HFFc6 (cell line): ENCODE measurements at regions not wholly inside any gene's neighbourhood (a gene's known extent, or its start where the extent isn't known, plus 50 kb on each side); places are given as distances from the start of the nearest gene placed in this dataset.

Experiments used
- DNase-seq: peaks from one replicate; pipeline ENCODE4 v3.0.0-alpha.2; 2018
- H3K27ac Mint-ChIP-seq: 2 replicates; pipeline ENCODE4 v1.8.0; 2020; ENCODE audit warnings: mild to moderate bottlenecking, mixed read lengths
- H3K27me3 Mint-ChIP-seq: 2 replicates; pipeline ENCODE4 v1.8.0; 2021; ENCODE audit warnings: mild to moderate bottlenecking, moderate library complexity, mixed read lengths; ENCODE audit not compliant: insufficient read depth
- H3K36me3 Mint-ChIP-seq: 2 replicates; pipeline ENCODE4 v1.8.0; 2021; ENCODE audit warnings: low read depth, mixed read lengths
- H3K4me1 Mint-ChIP-seq: 2 replicates; pipeline ENCODE4 v1.8.0; 2020; ENCODE audit warnings: low read depth, mixed read lengths
- H3K4me3 Mint-ChIP-seq: 2 replicates; pipeline ENCODE4 v1.8.0; 2020; ENCODE audit warnings: mild to moderate bottlenecking, moderate library complexity, mixed read lengths
- H3K9me3 Mint-ChIP-seq: 2 replicates; pipeline ENCODE4 v1.8.0; 2020; ENCODE audit warnings: mild to moderate bottlenecking, mixed read lengths
- TF ChIP-seq, protein P1 (sequence below): fragments of 200-600 bp; sonication (generic); IDR thresholded peaks from 2 replicates; pipeline ENCODE4 v1.5.0; 2021; ENCODE audit warnings: antibody characterized with exemption, mild to moderate bottlenecking

DNA sequence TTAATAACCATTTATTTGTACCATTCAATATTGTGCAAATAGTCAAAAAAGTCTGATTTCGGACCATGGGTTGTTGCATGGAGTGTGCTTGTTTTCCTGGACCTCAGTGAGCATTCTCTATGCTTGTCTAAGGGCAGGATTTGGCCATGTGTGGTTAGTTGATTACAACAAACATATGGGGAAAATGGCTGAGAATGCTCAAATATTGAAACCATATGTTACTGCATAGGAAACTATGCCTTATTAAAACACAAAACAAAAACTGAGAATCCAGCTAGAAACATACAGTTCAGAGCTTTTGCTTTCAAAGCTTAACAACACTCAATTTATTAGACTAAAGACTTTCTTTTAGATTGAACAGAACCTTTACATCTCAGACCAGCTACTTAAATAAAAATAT, 928.3 kb downstream of the NR2F1-AS1 start:
- H3K36me3 Mint-ChIP-seq, result no peaks in the 10 kb centered on the region
- no peaks in the 10 kb centered on the region for H3K9me3 Mint-ChIP-seq
- peaks cover 8% of the 10 kb centered on the region; the same call in 1 of the 2 replicates for H3K4me1 Mint-ChIP-seq
- DNase-seq, result no peak
- H3K27ac Mint-ChIP-seq, result no peak overlapping the region
- H3K27me3 Mint-ChIP-seq, result no peaks in the 10 kb centered on the region
- TF ChIP-seq, protein P1, sequence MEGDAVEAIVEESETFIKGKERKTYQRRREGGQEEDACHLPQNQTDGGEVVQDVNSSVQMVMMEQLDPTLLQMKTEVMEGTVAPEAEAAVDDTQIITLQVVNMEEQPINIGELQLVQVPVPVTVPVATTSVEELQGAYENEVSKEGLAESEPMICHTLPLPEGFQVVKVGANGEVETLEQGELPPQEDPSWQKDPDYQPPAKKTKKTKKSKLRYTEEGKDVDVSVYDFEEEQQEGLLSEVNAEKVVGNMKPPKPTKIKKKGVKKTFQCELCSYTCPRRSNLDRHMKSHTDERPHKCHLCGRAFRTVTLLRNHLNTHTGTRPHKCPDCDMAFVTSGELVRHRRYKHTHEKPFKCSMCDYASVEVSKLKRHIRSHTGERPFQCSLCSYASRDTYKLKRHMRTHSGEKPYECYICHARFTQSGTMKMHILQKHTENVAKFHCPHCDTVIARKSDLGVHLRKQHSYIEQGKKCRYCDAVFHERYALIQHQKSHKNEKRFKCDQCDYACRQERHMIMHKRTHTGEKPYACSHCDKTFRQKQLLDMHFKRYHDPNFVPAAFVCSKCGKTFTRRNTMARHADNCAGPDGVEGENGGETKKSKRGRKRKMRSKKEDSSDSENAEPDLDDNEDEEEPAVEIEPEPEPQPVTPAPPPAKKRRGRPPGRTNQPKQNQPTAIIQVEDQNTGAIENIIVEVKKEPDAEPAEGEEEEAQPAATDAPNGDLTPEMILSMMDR, result no peak
- no peak overlapping the region for H3K4me3 Mint-ChIP-seq

DNA sequence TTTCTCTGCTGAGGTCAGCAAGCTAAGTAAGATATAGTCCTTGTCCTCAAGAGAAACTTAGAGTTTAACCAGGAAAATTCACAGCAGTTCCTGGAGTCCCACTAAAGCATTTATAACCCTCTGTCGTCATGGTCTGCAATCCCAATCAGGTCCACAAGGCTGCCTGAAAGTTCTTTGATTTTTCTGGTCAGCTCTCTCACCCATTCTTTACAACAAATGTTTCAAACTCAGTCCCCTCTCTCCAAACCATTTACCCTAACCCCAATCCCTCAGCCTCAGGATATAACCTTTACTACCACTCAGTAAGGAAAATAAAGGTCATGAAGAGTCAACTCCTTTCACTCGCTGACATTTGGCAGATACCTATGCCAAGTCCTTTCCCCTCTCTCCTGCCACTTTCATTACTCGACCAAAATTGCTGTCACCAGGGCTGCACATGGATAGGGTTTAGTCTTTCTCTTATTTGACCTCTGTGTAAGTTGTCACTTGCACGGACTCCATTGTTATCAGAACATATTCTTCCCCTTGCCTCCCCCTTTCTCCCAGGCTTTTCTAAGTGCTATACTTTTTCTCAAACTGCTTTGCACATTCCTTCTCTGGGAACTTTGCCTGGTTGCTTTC, 936.6 kb downstream of the NR2F1-AS1 start:
- Mint-ChIP-seq H3K27ac (no peak overlapping the region), H3K4me3 (no peak overlapping the region), H3K4me1 (peaks cover 24% of the 10 kb centered on the region), H3K9me3 (no peaks in the 10 kb centered on the region), H3K27me3 (no peaks in the 10 kb centered on the region; the same call in 1 of the 2 replicates), H3K36me3 (no peaks in the 10 kb centered on the region)
- TF ChIP-seq, protein P1, result peak; percentile 25; the same call in 1 of the 2 replicates
- DNase-seq, result no peak

DNA sequence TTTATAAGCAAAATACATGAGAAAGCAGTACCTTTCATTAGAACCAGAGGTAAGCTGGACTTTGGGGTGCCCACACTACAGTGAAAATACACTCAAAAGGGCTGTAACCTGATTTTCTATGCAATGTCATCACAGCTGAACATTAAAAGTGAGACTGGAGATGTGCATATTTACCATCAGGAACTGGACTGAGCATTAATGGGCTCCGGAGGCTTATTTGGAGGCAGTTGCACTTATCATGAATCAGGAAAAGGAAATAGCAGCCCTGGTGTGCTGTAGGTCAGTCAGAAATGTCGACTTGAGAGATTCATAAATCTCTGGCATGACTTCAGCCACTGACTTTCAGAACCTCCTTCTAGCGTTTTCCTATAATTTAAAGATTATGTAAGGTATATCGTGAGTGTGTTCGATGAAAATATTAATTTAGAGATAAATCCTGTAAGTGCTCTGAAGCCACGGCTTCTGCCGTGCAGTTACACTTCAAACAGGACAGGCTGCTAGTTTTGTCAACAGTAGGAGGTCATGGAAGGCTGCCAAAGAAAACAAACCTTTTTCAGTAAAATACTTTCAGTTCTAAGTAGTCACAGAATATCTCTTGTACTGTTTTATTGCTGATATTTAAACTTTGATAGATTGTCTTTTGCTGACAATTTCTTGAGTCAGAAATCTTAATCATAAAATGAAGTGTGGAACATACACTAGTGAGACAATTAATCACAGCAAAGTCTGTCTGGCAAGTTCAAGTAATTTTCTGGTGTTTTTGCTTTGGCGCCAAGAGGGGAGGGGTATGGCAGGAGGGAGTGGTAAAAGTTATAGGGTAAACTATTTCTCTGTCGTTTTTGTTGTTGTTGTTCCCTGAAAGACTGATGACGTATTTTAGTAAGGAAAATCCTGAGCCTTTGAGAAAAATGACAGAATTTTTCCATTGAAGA, 939.7 kb downstream of the NR2F1-AS1 start:
- H3K9me3 Mint-ChIP-seq, result no peaks in the 10 kb centered on the region
- TF ChIP-seq, protein P1, result no peak
- H3K27ac Mint-ChIP-seq, result peak overlapping the region; percentile 32

DNA sequence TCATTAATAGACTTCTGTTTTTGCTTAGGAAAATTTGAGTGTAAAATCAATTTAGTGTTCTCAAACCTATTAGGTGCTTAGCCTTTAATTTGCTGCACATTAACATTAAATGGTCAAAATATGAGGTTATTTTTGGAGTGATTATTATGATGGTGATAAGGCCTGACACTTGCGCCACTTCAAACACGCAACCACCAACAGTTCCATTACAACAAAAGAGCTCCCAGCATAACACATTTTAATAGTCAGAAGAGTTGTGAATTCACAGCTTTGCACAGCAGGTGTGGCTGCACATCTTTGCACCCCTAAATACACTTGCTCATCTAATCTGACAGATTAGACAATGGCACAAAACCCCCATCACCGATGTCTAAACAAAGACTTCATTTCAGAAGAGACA, 940.7 kb downstream of the NR2F1-AS1 start:
- DNase-seq, result no peak
- TF ChIP-seq, protein P1, result no peak
- Mint-ChIP-seq H3K9me3 (no peaks in the 10 kb centered on the region), H3K4me3 (no peak overlapping the region), H3K36me3 (no peaks in the 10 kb centered on the region), H3K27me3 (no peaks in the 10 kb centered on the region), H3K4me1 (peaks cover 24% of the 10 kb centered on the region), H3K27ac (no peak overlapping the region)

More for the DNA sequence above, 939.7 kb downstream of the NR2F1-AS1 start:
- Mint-ChIP-seq H3K36me3 (no peaks in the 10 kb centered on the region), H3K4me1 (peaks cover 24% of the 10 kb centered on the region), H3K27me3 (no peaks in the 10 kb centered on the region; the same call in 1 of the 2 replicates), H3K4me3 (peak overlapping the region; percentile 79)
- DNase-seq, result peak; percentile 33

DNA sequence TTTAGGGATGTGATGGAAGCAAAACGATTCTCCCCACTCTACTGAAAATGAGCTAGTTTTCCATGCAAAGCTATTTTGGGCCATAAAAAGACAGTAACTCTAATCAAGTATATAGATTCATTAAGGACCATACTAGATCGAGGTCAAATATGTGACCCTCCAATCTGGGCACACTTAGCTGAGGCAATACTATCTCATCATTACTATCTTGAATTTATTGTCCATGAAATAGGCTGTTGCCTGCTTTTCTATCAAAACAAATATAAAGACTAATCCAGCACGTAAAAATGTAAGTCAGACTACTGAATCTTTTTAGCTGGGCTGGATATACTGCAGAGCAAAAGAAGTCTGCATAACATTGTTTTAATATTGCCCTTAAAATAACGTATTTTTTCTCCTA, 943.1 kb downstream of the NR2F1-AS1 start:
- no peak for DNase-seq
- no peaks in the 10 kb centered on the region for H3K27me3 Mint-ChIP-seq
- no peak overlapping the region for H3K4me3 Mint-ChIP-seq
- no peaks in the 10 kb centered on the region for H3K9me3 Mint-ChIP-seq
- TF ChIP-seq, protein P1, result no peak
- peaks cover 24% of the 10 kb centered on the region for H3K4me1 Mint-ChIP-seq
- H3K27ac Mint-ChIP-seq, result no peak overlapping the region
- H3K36me3 Mint-ChIP-seq, result no peaks in the 10 kb centered on the region
